ENCODE measurements at regions not wholly inside any gene's neighbourhood (a gene's known extent, or its start where the extent isn't known, plus 50 kb on each side); places are given as distances from the start of the nearest gene placed in this dataset.
A peak's percentile ranks its signal among the peaks of the same experiment; 100 is the strongest.

GRCh38 chr5:68484307-68485068 lies 268.9 kb downstream of the PIK3R1 start:
- Histone ChIP-seq H3K4me1 (ENCODE audit: control insufficient read depth in 5 of 5, insufficient read depth in 5 of 5, low read length in 5 of 5) (peaks cover 2 to 5% (median 3%) of the 10 kb centered on the region in 5 donors), H3K4me3 (ENCODE audit: low read depth in 1 of 5, low read length in 5 of 5) (no peak overlapping the region), H3K27ac (ENCODE audit: low read depth, low read length) (no peak overlapping the region), H3K27me3 (ENCODE audit: control insufficient read depth in 5 of 5, insufficient read depth in 4 of 5, low read length in 5 of 5) (no peaks in the 10 kb centered on the region), H3K36me3 (ENCODE audit: control insufficient read depth in 5 of 5, insufficient read depth in 5 of 5, low read length in 5 of 5) (no peaks in the 10 kb centered on the region), H3K9me3 (ENCODE audit: control insufficient read depth in 5 of 5, low read length in 5 of 5) (peaks cover 0 to 6% (median 0%) of the 10 kb centered on the region in 5 donors), H3K9ac (ENCODE audit: low read length in 5 of 5) (no peak overlapping the region)

GRCh38 chr5:68489556-68489955 lies 274.0 kb downstream of the PIK3R1 start:
- Histone ChIP-seq H3K9ac (ENCODE audit: low read length in 5 of 5) (no peak overlapping the region), H3K4me3 (ENCODE audit: low read depth in 1 of 5, low read length in 5 of 5) (no peak overlapping the region), H3K36me3 (ENCODE audit: control insufficient read depth in 5 of 5, insufficient read depth in 5 of 5, low read length in 5 of 5) (no peaks in the 10 kb centered on the region), H3K27me3 (ENCODE audit: control insufficient read depth in 5 of 5, insufficient read depth in 4 of 5, low read length in 5 of 5) (no peaks in the 10 kb centered on the region), H3K9me3 (ENCODE audit: control insufficient read depth in 5 of 5, low read length in 5 of 5) (peaks cover 0 to 6% (median 0%) of the 10 kb centered on the region in 5 donors), H3K4me1 (ENCODE audit: control insufficient read depth in 5 of 5, insufficient read depth in 5 of 5, low read length in 5 of 5) (no peaks in the 10 kb centered on the region), H3K27ac (ENCODE audit: low read depth, low read length) (no peak overlapping the region)

- H3K4me1 ChIP-seq (ENCODE audit: control insufficient read depth in 5 of 5, insufficient read depth in 5 of 5, low read length in 5 of 5) = no peaks in the 10 kb centered on the region
- peaks cover 0 to 6% (median 0%) of the 10 kb centered on the region in 5 donors for H3K9me3 ChIP-seq (ENCODE audit: control insufficient read depth in 5 of 5, low read length in 5 of 5)
- H3K36me3 ChIP-seq (ENCODE audit: control insufficient read depth in 5 of 5, insufficient read depth in 5 of 5, low read length in 5 of 5) = no peaks in the 10 kb centered on the region
- H3K9ac ChIP-seq (ENCODE audit: low read length in 5 of 5) = no peak overlapping the region
- H3K27me3 ChIP-seq (ENCODE audit: control insufficient read depth in 5 of 5, insufficient read depth in 4 of 5, low read length in 5 of 5) = no peaks in the 10 kb centered on the region
- no peak overlapping the region for H3K4me3 ChIP-seq (ENCODE audit: low read depth in 1 of 5, low read length in 5 of 5)
- no peak overlapping the region for H3K27ac ChIP-seq (ENCODE audit: low read depth, low read length)
These were observed 274.9 kb downstream of the PIK3R1 start for GRCh38 chr5:68490406-68490805.

DNA sequence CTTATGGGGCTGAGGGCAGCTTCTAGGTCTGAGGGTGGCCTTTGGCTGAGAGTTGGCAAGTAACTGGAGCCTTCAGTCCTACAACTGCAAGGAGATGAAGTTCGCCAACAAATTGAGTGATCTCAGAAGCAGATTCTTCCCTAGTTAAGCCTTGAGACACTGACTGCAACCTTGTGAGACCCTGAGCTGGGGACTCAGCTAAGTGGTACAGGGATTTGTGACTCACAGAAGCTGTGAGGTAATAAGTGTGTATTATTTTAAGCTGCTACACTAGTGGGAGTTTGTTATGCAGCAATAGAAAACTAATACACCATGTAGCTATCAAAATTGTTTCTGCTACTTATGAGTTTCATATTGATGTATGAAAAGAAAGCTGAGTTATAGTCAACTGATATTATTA lies 279.2 kb downstream of the PIK3R1 start:
- H3K4me1 ChIP-seq (ENCODE audit: control insufficient read depth in 5 of 5, insufficient read depth in 5 of 5, low read length in 5 of 5) = peaks cover 0 to under 1% (median 0%) of the 10 kb centered on the region in 5 donors
- no peak overlapping the region for H3K4me3 ChIP-seq (ENCODE audit: low read depth in 1 of 5, low read length in 5 of 5)

GRCh38 chr5:68499987-68500386 lies 284.4 kb downstream of the PIK3R1 start:
- Histone ChIP-seq H3K4me1 (ENCODE audit: control insufficient read depth in 5 of 5, insufficient read depth in 5 of 5, low read length in 5 of 5) (peaks cover 0 to 9% (median 0%) of the 10 kb centered on the region in 5 donors), H3K9ac (ENCODE audit: low read length in 5 of 5) (no peak overlapping the region), H3K27ac (ENCODE audit: low read depth, low read length) (no peak overlapping the region), H3K4me3 (ENCODE audit: low read depth in 1 of 5, low read length in 5 of 5) (no peak overlapping the region), H3K9me3 (ENCODE audit: control insufficient read depth in 5 of 5, low read length in 5 of 5) (peaks cover 0 to 8% (median 5%) of the 10 kb centered on the region in 5 donors), H3K27me3 (ENCODE audit: control insufficient read depth in 5 of 5, insufficient read depth in 4 of 5, low read length in 5 of 5) (no peaks in the 10 kb centered on the region), H3K36me3 (ENCODE audit: control insufficient read depth in 5 of 5, insufficient read depth in 5 of 5, low read length in 5 of 5) (no peaks in the 10 kb centered on the region)

More for the DNA sequence above, 279.2 kb downstream of the PIK3R1 start:
- no peak overlapping the region for H3K27ac ChIP-seq (ENCODE audit: low read depth, low read length)
- peaks cover 0 to 8% (median 5%) of the 10 kb centered on the region in 5 donors for H3K9me3 ChIP-seq (ENCODE audit: control insufficient read depth in 5 of 5, low read length in 5 of 5)
- no peaks in the 10 kb centered on the region for H3K36me3 ChIP-seq (ENCODE audit: control insufficient read depth in 5 of 5, insufficient read depth in 5 of 5, low read length in 5 of 5)
- no peaks in the 10 kb centered on the region for H3K27me3 ChIP-seq (ENCODE audit: control insufficient read depth in 5 of 5, insufficient read depth in 4 of 5, low read length in 5 of 5)
- H3K9ac ChIP-seq (ENCODE audit: low read length in 5 of 5) = no peak overlapping the region

- H3K36me3 ChIP-seq (ENCODE audit: control insufficient read depth in 5 of 5, insufficient read depth in 5 of 5, low read length in 5 of 5) = no peaks in the 10 kb centered on the region
- H3K4me1 ChIP-seq (ENCODE audit: control insufficient read depth in 5 of 5, insufficient read depth in 5 of 5, low read length in 5 of 5) = peaks cover 0 to 9% (median 0%) of the 10 kb centered on the region in 5 donors
- peaks cover 0 to 8% (median 5%) of the 10 kb centered on the region in 5 donors for H3K9me3 ChIP-seq (ENCODE audit: control insufficient read depth in 5 of 5, low read length in 5 of 5)
- H3K27me3 ChIP-seq (ENCODE audit: control insufficient read depth in 5 of 5, insufficient read depth in 4 of 5, low read length in 5 of 5) = no peaks in the 10 kb centered on the region
- no peak overlapping the region for H3K27ac ChIP-seq (ENCODE audit: low read depth, low read length)
- no peak overlapping the region for H3K9ac ChIP-seq (ENCODE audit: low read length in 5 of 5)
- H3K4me3 ChIP-seq (ENCODE audit: low read depth in 1 of 5, low read length in 5 of 5) = no peak overlapping the region
These were observed 285.3 kb downstream of the PIK3R1 start for GRCh38 chr5:68500813-68501212.

DNA sequence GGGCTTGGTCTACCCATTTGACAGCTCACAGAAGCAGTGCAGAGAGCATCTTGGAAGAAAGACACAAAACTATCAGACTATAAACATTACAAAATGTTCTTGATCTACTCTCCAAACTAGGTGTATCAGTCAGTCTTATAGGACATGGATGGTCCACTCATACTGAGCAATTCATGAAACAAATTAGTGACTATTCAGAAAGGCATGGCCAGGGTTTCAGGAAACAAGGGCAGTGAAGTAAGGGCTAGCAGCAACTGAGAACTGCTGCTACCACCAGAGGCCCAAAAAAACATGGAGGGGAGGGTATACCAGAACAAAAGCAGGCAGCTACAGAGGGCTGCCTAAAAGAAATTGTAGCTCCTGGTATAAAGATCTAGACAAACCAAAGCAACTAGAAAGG lies 287.0 kb downstream of the PIK3R1 start:
- Histone ChIP-seq H3K27me3 (ENCODE audit: control insufficient read depth in 5 of 5, insufficient read depth in 4 of 5, low read length in 5 of 5) (no peaks in the 10 kb centered on the region), H3K4me3 (ENCODE audit: low read depth in 1 of 5, low read length in 5 of 5) (no peak overlapping the region), H3K9ac (ENCODE audit: low read length in 5 of 5) (no peak overlapping the region), H3K27ac (ENCODE audit: low read depth, low read length) (no peak overlapping the region), H3K4me1 (ENCODE audit: control insufficient read depth in 5 of 5, insufficient read depth in 5 of 5, low read length in 5 of 5) (peaks cover 0 to 12% (median 0%) of the 10 kb centered on the region in 5 donors), H3K36me3 (ENCODE audit: control insufficient read depth in 5 of 5, insufficient read depth in 5 of 5, low read length in 5 of 5) (no peaks in the 10 kb centered on the region), H3K9me3 (ENCODE audit: control insufficient read depth in 5 of 5, low read length in 5 of 5) (peaks cover 0 to 8% (median 4%) of the 10 kb centered on the region in 5 donors)

DNA sequence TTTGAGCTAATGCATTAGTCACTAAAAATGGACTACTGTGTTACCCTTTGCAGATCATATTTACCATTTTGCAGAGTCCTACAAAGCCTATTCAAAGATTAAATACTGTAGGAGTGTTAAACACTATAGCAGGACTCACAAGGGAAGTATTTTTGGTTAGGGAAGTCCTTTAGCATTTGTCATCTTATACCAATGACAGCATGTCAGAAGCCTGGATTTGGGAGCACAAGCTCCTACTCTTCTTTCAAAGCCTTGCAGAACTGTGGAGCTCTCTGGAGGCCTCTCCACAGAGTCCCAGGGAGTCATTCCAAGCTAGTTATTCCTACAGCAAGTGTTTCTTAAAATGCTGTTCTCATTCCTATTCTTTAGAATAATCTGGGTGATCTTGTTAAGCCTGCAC lies 288.8 kb downstream of the PIK3R1 start:
- Histone ChIP-seq H3K36me3 (ENCODE audit: control insufficient read depth in 5 of 5, insufficient read depth in 5 of 5, low read length in 5 of 5) (no peaks in the 10 kb centered on the region), H3K27me3 (ENCODE audit: control insufficient read depth in 5 of 5, insufficient read depth in 4 of 5, low read length in 5 of 5) (no peaks in the 10 kb centered on the region), H3K9ac (ENCODE audit: low read length in 5 of 5) (no peak overlapping the region), H3K4me3 (ENCODE audit: low read depth in 1 of 5, low read length in 5 of 5) (no peak overlapping the region), H3K9me3 (ENCODE audit: control insufficient read depth in 5 of 5, low read length in 5 of 5) (no peaks in the 10 kb centered on the region), H3K27ac (ENCODE audit: low read depth, low read length) (no peak overlapping the region), H3K4me1 (ENCODE audit: control insufficient read depth in 5 of 5, insufficient read depth in 5 of 5, low read length in 5 of 5) (peaks cover 0 to 12% (median 0%) of the 10 kb centered on the region in 5 donors)

DNA sequence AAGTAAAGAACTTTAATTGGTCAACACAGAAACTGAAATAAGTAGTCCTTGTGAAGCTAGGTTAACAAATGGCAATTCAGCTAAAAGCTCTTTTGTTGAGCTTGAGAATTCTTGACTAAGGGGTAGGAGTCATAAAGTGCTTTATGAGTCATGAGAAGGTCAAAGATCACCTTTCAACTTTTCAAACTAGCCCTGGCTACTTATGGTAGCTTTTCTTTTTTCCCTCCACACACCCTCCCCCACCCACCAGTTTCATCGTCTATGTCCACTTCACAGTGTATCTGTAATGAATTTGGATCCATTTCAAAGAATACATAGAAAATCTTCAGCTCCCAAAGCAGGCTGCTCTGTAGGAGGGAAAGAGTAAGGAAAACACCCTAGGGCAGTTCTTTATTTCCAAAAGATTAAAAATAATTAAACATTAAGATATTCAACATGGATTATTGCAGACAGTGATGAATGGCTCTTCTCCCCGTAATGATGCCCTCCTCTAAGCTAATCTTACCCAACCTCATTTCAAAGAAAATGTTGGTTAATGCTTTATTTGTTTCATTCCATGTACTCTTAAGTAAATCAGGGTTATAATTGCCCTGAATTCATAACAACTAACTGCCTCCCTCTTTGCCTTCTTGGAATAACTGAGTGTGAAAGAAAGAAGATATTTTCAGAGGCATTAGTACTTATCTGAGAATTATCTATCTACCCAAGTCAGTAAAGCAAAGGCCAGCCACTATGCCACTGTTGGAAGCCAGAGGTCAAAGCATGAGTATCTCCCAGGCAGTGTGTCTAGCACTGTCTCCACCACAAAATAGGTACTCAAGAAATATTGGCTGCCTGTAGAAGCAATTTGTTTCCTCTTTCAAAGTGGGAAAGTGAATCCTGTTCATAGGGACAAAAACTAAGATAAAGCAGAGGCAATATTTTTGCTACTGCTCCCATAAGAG lies 290.6 kb downstream of the PIK3R1 start:
- Histone ChIP-seq H3K9ac (ENCODE audit: low read length in 5 of 5) (no peak overlapping the region), H3K4me3 (ENCODE audit: low read depth in 1 of 5, low read length in 5 of 5) (no peak overlapping the region), H3K27me3 (ENCODE audit: control insufficient read depth in 5 of 5, insufficient read depth in 4 of 5, low read length in 5 of 5) (no peaks in the 10 kb centered on the region), H3K9me3 (ENCODE audit: control insufficient read depth in 5 of 5, low read length in 5 of 5) (no peaks in the 10 kb centered on the region), H3K27ac (ENCODE audit: low read depth, low read length) (peak overlapping the region; percentile 7), H3K36me3 (ENCODE audit: control insufficient read depth in 5 of 5, insufficient read depth in 5 of 5, low read length in 5 of 5) (no peaks in the 10 kb centered on the region), H3K4me1 (ENCODE audit: control insufficient read depth in 5 of 5, insufficient read depth in 5 of 5, low read length in 5 of 5) (peaks cover 0 to 9% (median 0%) of the 10 kb centered on the region in 5 donors)

DNA sequence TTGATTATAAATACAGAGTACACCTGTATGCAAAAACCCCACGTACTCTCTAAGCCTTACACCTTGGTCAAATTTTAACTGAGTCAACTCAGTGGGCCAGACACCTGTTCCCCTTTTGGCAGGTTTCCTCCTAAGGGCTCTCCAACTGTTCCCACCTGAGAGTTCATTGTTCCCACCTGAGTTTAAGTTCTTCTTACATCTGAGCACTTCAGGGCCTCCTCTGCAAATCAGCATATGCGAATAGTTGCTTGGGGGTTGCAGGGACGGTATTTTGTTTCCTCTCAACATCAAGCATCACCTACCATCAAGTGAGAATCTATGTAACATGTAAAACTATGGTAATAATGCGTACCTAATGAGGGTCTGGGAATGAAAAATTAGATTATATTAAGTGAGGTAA lies 300.0 kb downstream of the PIK3R1 start:
- no peak overlapping the region for H3K4me3 ChIP-seq (ENCODE audit: low read depth in 1 of 5, low read length in 5 of 5)
- no peaks in the 10 kb centered on the region for H3K36me3 ChIP-seq (ENCODE audit: control insufficient read depth in 5 of 5, insufficient read depth in 5 of 5, low read length in 5 of 5)
- no peaks in the 10 kb centered on the region for H3K9me3 ChIP-seq (ENCODE audit: control insufficient read depth in 5 of 5, low read length in 5 of 5)
- peaks cover 0 to 5% (median 3%) of the 10 kb centered on the region in 5 donors for H3K4me1 ChIP-seq (ENCODE audit: control insufficient read depth in 5 of 5, insufficient read depth in 5 of 5, low read length in 5 of 5)
- H3K27ac ChIP-seq (ENCODE audit: low read depth, low read length) = no peak overlapping the region
- no peak overlapping the region for H3K9ac ChIP-seq (ENCODE audit: low read length in 5 of 5)
- no peaks in the 10 kb centered on the region for H3K27me3 ChIP-seq (ENCODE audit: control insufficient read depth in 5 of 5, insufficient read depth in 4 of 5, low read length in 5 of 5)

Measured in subcutaneous abdominal adipose tissue (tissue), 5 donors.